HFFc6 (cell line): ENCODE measurements at regions not wholly inside any gene's neighbourhood (a gene's known extent, or its start where the extent isn't known, plus 50 kb on each side); places are given as distances from the start of the nearest gene placed in this dataset.

Source experiments
- DNase-seq: peaks from one replicate; pipeline ENCODE4 v3.0.0-alpha.2; 2018
- H3K27ac Mint-ChIP-seq: 2 replicates; pipeline ENCODE4 v1.8.0; 2020; ENCODE audit warnings: mild to moderate bottlenecking, mixed read lengths
- H3K27me3 Mint-ChIP-seq: 2 replicates; pipeline ENCODE4 v1.8.0; 2021; ENCODE audit warnings: mild to moderate bottlenecking, moderate library complexity, mixed read lengths; ENCODE audit not compliant: insufficient read depth
- H3K36me3 Mint-ChIP-seq: 2 replicates; pipeline ENCODE4 v1.8.0; 2021; ENCODE audit warnings: low read depth, mixed read lengths
- H3K4me1 Mint-ChIP-seq: 2 replicates; pipeline ENCODE4 v1.8.0; 2020; ENCODE audit warnings: low read depth, mixed read lengths
- H3K4me3 Mint-ChIP-seq: 2 replicates; pipeline ENCODE4 v1.8.0; 2020; ENCODE audit warnings: mild to moderate bottlenecking, moderate library complexity, mixed read lengths
- H3K9me3 Mint-ChIP-seq: 2 replicates; pipeline ENCODE4 v1.8.0; 2020; ENCODE audit warnings: mild to moderate bottlenecking, mixed read lengths
- TF ChIP-seq, protein P1 (sequence below): fragments of 200-600 bp; sonication (generic); IDR thresholded peaks from 2 replicates; pipeline ENCODE4 v1.5.0; 2021; ENCODE audit warnings: antibody characterized with exemption, mild to moderate bottlenecking

DNA sequence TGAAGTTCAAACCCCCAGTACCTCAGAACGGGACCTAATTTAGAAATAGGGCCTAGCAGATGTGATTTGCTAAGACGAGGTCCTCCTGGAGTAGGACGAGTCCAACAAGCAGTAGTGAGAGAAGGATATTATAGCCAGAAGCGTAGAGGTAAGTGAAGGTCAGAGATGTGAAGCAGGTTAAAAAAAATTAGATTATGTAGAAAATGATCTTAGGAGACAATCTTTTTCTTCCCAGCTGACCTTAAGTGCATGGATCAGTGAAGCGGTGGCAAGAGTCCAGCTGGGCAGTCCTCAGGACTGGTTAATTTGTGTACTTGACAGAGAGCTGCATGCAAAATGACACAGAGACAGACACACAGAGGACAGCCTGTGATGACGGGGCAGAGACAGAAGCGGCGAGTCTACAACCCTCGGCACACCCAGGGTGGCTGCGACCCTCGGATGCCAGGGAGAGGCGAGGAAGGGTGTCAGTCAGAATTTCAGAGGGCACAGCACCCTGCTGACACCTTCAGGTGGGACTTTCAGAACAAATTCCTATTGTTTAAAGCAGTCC is 131.4 kb upstream of the IRX4 start:
- H3K27me3 Mint-ChIP-seq: peaks cover 18% of the 10 kb centered on the region
- H3K4me3 Mint-ChIP-seq: no peak overlapping the region
- H3K4me1 Mint-ChIP-seq: no peaks in the 10 kb centered on the region
- peaks cover 4% of the 10 kb centered on the region; the same call in 1 of the 2 replicates for H3K9me3 Mint-ChIP-seq
- DNase-seq: no peak
- H3K36me3 Mint-ChIP-seq: no peaks in the 10 kb centered on the region
- TF ChIP-seq, protein P1, sequence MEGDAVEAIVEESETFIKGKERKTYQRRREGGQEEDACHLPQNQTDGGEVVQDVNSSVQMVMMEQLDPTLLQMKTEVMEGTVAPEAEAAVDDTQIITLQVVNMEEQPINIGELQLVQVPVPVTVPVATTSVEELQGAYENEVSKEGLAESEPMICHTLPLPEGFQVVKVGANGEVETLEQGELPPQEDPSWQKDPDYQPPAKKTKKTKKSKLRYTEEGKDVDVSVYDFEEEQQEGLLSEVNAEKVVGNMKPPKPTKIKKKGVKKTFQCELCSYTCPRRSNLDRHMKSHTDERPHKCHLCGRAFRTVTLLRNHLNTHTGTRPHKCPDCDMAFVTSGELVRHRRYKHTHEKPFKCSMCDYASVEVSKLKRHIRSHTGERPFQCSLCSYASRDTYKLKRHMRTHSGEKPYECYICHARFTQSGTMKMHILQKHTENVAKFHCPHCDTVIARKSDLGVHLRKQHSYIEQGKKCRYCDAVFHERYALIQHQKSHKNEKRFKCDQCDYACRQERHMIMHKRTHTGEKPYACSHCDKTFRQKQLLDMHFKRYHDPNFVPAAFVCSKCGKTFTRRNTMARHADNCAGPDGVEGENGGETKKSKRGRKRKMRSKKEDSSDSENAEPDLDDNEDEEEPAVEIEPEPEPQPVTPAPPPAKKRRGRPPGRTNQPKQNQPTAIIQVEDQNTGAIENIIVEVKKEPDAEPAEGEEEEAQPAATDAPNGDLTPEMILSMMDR: no peak
- H3K27ac Mint-ChIP-seq: no peak overlapping the region

DNA sequence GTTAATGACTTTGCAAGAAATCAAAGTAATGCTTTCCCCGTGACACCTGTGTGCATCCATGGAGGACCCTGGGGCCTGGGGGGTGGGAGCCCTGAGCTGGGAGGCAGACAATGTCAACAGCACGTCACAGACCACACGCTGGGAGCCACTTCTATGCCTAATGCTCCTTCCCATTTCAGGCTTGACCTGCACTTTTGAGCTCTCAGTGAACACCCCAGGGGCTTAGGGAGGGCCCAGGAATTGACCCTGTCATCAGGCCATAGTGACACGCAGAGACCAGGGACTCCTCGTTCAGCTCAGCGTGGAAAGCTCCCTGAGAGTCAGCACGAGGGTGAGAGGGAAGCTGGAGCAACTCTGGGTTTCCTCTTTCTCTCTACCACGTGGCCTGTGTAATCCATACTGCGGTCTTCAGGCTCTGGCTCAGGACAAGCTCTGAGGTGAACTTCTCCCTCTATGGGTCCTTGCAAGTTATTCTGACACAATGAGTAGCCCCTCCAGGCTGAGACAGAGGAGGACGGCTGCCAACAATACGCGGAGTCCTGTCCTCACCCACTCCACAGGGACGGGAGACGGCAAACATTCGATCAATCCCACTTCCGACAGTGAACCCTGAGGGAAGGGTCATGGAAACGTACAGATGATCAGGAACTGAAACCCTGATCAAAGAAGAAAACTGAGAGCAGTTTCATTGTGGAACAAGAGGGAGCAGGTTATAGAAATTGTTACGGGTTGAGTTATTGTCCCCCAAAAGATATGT is 130.8 kb upstream of the IRX4 start:
- H3K4me3 Mint-ChIP-seq: no peak overlapping the region
- no peaks in the 10 kb centered on the region for H3K4me1 Mint-ChIP-seq
- no peaks in the 10 kb centered on the region for H3K36me3 Mint-ChIP-seq
- DNase-seq: no peak
- TF ChIP-seq, protein P1: no peak
- peaks cover 21% of the 10 kb centered on the region for H3K27me3 Mint-ChIP-seq
- no peak overlapping the region for H3K27ac Mint-ChIP-seq
- peaks cover 4% of the 10 kb centered on the region; the same call in 1 of the 2 replicates for H3K9me3 Mint-ChIP-seq

GRCh38 chr5:2012885-2013284 is 130.2 kb upstream of the IRX4 start:
- Mint-ChIP-seq H3K9me3 (peaks cover 4% of the 10 kb centered on the region; the same call in 1 of the 2 replicates), H3K27me3 (peaks cover 21% of the 10 kb centered on the region), H3K4me1 (no peaks in the 10 kb centered on the region), H3K4me3 (no peak overlapping the region), H3K36me3 (no peaks in the 10 kb centered on the region), H3K27ac (no peak overlapping the region)
- DNase-seq: no peak
- TF ChIP-seq, protein P1: no peak

DNA sequence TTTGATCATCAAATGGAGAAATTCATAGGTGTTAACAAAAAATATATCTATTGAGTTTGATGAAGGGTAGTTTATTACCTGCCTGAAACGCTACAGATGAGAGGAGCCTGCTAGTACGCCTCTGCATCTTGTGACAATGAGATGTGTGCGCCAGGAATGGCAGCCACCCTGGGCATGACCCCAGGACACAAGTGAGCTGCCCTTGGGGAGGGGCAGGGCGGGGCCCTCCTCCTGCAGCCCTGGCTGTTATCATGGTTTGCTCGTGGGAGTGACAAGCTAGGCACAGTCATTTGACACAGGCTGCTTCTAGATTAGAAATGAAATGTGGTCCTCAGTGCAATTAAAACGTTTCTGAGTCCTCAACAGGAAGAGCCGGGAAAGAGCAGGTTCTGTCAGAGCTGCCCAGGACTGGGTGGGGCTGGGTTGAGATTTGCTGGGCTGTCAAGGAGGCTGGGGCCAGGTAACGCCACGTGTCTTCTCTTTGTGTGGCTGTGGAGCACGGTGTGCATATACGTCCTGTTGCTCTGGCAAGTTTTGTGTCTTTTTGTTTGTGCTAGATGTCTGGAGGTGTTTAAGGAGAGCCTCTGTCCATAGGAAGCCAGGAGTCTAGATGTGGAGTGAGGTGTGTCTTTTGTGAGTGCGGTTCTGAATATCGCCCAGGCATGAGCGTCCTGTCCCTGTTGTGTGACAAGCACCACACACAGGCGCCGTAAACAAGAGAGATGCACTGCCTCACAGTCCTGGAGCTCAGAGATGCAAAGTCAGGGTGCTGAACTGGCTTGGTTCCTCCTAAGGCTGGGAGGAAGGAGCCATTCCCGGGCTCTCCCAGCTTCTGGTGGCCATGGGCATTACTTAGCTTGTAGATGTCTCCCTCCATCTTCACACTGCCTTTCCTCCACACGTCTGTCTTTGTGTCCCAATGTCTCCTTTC is 129.0 kb upstream of the IRX4 start:
- Mint-ChIP-seq H3K27ac (no peak overlapping the region), H3K9me3 (peaks cover 4% of the 10 kb centered on the region; the same call in 1 of the 2 replicates), H3K4me1 (no peaks in the 10 kb centered on the region), H3K4me3 (no peak overlapping the region), H3K27me3 (peaks cover 21% of the 10 kb centered on the region), H3K36me3 (no peaks in the 10 kb centered on the region)
- TF ChIP-seq, protein P1: no peak
- DNase-seq: no peak

- H3K36me3 Mint-ChIP-seq: no peaks in the 10 kb centered on the region
- no peak overlapping the region for H3K27ac Mint-ChIP-seq
- H3K27me3 Mint-ChIP-seq: peaks cover 21% of the 10 kb centered on the region
- DNase-seq: no peak
- H3K4me1 Mint-ChIP-seq: no peaks in the 10 kb centered on the region
- H3K9me3 Mint-ChIP-seq: peaks cover 4% of the 10 kb centered on the region; the same call in 1 of the 2 replicates
- no peak overlapping the region for H3K4me3 Mint-ChIP-seq
- TF ChIP-seq, protein P1: no peak
These were observed 128.2 kb upstream of the IRX4 start for GRCh38 chr5:2010940-2011339.
